ENCODE measurements at regions not wholly inside any gene's neighbourhood (a gene's known extent, or its start where the extent isn't known, plus 50 kb on each side); places are given as distances from the start of the nearest gene placed in this dataset.

DNA sequence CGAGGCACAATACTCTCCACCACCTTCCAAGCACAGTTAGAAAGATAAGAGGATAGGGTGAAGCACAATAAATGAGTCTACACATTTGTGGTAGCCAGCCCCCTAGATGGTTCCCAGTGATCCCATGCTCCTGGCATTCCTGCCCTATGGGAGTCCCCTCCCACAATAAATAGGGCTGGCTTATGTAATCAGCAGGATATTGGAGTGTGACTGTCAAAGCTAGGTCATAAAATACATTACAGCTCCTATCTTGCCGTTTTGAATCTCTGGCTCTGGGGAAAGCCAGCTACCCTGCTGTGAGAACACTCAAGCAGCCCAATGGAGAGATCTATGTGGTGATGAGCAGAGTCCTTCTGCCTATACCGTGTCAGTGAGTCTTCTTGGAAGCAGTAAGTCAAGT, 198.7 kb upstream of the NOCT start:
- TF ChIP-seq POLR2AphosphoS5 (IDR thresholded peaks at IDR 0.05; ENCODE audit: borderline replicate concordance, low read depth, low read length), result no peak
- no peak for TF ChIP-seq EZH2 (IDR thresholded peaks at IDR 0.05)
